ENCODE measurements at regions not wholly inside any gene's neighbourhood (a gene's known extent, or its start where the extent isn't known, plus 50 kb on each side); places are given as distances from the start of the nearest gene placed in this dataset.

GRCh38 chr2:160890667-160891352 lies 269.4 kb upstream of the TANK start:
- TF ChIP-seq CTCF (IDR thresholded peaks at IDR 0.05) (no peak), POLR2AphosphoS5 (IDR thresholded peaks at IDR 0.05) (no peak)

All from breast epithelium (tissue), 3 donors.